SK-N-MC (cell line): ENCODE measurements at regions not wholly inside any gene's neighbourhood (a gene's known extent, or its start where the extent isn't known, plus 50 kb on each side); places are given as distances from the start of the nearest gene placed in this dataset.

ENCODE experiments used
- DNase-seq: peaks from one replicate; pipeline ENCODE4 v3.0.0-alpha.2; 2011; ENCODE audit warnings: low read depth, low spot score
- H3K27ac ChIP-seq: fragments of 200-600 bp; sonication (generic); 2 replicates; pipeline ENCODE4 v1.5.1; 2016; ENCODE audit warnings: mixed run types
- H3K36me3 ChIP-seq: fragments of 200-600 bp; sonication (generic); 2 replicates; pipeline ENCODE4 v1.6.1; 2017; ENCODE audit warnings: antibody characterized with exemption, low read length, mixed read lengths; ENCODE audit not compliant: insufficient read depth
- H3K4me3 ChIP-seq: fragments of 200-600 bp; sonication (generic); 2 replicates; pipeline ENCODE4 v1.5.1; 2016
- H3K9ac ChIP-seq: fragments of 200-600 bp; sonication (generic); 2 replicates; pipeline ENCODE4 v1.8.0; 2017; ENCODE audit warnings: mixed run types, mixed read lengths; ENCODE audit not compliant: insufficient read length
- H3K9me3 ChIP-seq: fragments of 200-600 bp; sonication (generic); 2 replicates; pipeline ENCODE4 v1.6.1; 2017; ENCODE audit warnings: low read depth, mild to moderate bottlenecking, antibody characterized with exemption, low read length, moderate library complexity, mixed read lengths
- EZH2 ChIP-seq: fragments of 200-600 bp; sonication (generic); IDR thresholded peaks from one replicate; pipeline ENCODE4 v1.6.1; 2017; ENCODE audit warnings: antibody characterized with exemption
- FOXP2 ChIP-seq: optimal IDR thresholded peaks from 2 replicates; pipeline ENCODE3; 2011; ENCODE audit warnings: mild to moderate bottlenecking, moderate library complexity; ENCODE audit not compliant: insufficient read depth; ENCODE audit errors: extremely low read length, control extremely low read depth
- POLR2AphosphoS5 ChIP-seq: IDR thresholded peaks from 2 replicates; pipeline ENCODE4 v1.6.1; 2012; ENCODE audit warnings: mild to moderate bottlenecking, low read depth, low read length, borderline replicate concordance

GRCh38 chr4:143076723-143077122 lies 108.0 kb upstream of the USP38 start:
- TF ChIP-seq FOXP2 (no peak), POLR2AphosphoS5 (no peak), EZH2 (no peak)
- H3K9ac ChIP-seq: no peak overlapping the region
- H3K27ac ChIP-seq: no peak overlapping the region
- no peaks in the 10 kb centered on the region for H3K36me3 ChIP-seq
- no peaks in the 10 kb centered on the region for H3K9me3 ChIP-seq
- no peak for DNase-seq
- no peak overlapping the region for H3K4me3 ChIP-seq

DNA sequence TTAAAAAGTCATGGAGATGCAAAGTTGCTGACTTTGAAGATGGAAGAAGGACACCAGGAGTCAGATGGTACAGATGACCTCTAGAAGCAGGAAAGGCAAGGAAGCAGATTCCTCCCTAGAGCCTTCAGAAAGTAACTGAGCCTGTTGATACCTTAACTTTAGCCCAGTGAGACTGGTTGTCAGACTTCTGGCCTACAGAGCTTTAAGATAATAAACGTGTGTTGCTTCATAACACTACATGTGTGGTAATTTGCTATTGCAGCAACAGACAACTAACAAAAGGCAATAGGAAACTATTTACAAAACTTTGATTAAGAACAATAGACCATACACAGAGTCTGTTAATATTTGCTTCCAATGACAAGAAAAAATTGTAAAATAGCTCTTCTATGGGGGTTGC lies 102.0 kb upstream of the USP38 start:
- no peak overlapping the region for H3K9ac ChIP-seq
- no peaks in the 10 kb centered on the region for H3K9me3 ChIP-seq
- H3K4me3 ChIP-seq: no peak overlapping the region
- no peak for DNase-seq
- no peaks in the 10 kb centered on the region for H3K36me3 ChIP-seq
- no peak overlapping the region for H3K27ac ChIP-seq
- TF ChIP-seq EZH2: no peak
- TF ChIP-seq POLR2AphosphoS5: no peak

DNA sequence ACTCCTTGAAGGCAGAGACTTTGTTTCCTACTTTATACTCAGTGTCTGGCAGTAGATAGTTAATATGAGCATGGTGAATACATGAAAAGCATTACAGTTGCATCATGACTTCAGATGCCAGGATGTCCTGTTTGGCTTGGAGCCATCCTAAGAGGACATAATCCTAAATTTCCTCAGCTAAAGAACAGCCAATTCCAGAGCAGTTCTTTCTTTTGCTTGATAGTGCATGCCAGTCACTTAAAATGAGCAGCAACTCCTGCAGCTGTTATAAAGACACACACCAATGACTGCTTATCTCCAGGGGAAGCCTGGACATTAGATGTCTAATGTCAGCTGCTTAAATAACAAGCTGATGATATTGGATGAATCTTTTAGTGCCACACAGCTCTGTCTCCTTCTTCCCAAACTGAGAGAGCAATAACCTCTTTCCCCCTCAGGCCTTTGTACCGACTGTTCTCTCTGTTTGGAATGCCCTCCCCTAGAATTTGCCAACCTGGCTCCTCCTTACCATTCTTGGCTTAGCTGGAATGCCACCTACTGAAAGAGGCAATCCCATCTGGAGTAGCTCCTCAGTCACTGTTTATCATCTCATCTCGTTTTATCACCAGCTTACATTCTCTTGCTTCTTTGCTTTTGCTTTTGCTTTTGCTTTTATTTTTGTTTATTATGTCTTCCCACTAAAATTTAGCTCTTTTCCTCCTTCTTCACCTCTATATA lies 100.8 kb upstream of the USP38 start:
- DNase-seq: no peak
- no peak for TF ChIP-seq FOXP2
- TF ChIP-seq POLR2AphosphoS5: no peak
- TF ChIP-seq EZH2: no peak
- Histone ChIP-seq H3K27ac (no peak overlapping the region), H3K9me3 (no peaks in the 10 kb centered on the region), H3K9ac (no peak overlapping the region), H3K4me3 (no peak overlapping the region), H3K36me3 (no peaks in the 10 kb centered on the region)

DNA sequence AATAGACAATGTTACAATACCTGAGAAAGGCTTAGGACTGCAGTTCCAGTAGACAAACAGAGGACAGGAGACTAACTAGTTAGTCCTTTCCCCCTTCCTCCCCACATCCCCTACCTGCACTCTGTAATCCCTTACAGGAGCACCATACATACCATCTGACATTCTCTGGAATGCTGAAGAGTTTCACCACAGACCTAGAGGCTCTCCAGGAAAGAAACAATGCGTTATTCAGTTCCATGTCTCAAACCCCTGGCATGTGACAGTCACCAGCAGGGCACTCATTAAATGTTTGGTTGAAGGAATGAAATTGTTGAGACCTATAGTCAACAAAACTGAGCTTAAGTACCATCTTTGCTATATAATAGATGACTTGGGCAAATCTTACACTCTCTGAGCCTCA lies 100.2 kb upstream of the USP38 start:
- Histone ChIP-seq H3K9ac (no peak overlapping the region), H3K36me3 (no peaks in the 10 kb centered on the region), H3K27ac (no peak overlapping the region), H3K9me3 (no peaks in the 10 kb centered on the region), H3K4me3 (no peak overlapping the region)
- no peak for TF ChIP-seq EZH2
- TF ChIP-seq POLR2AphosphoS5: no peak
- TF ChIP-seq FOXP2: no peak
- DNase-seq: no peak

DNA sequence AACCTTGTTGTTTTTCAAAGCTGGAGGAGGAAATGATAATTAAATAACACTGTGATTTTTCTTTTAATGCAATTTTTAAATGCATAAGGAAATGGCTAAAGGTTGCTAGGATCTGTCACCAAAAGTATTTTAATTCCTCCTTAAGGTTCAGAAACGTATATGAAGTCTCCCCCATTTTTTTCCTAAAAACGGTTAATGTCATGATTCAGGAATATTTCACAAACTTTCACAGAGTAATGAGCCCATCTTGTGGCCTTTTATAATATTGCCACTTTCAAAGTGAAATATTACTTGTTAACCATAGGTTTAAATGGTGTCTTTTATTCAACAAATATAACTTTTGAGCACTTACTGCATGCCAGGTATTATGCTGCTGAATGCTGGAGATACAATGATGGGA lies 99.5 kb upstream of the USP38 start:
- DNase-seq: no peak

GRCh38 chr4:143085659-143086058 lies 99.1 kb upstream of the USP38 start:
- no peak overlapping the region for H3K9ac ChIP-seq
- H3K4me3 ChIP-seq: no peak overlapping the region
- no peaks in the 10 kb centered on the region for H3K9me3 ChIP-seq
- no peak for TF ChIP-seq EZH2
- TF ChIP-seq FOXP2: no peak
- no peak for TF ChIP-seq POLR2AphosphoS5
- H3K36me3 ChIP-seq: no peaks in the 10 kb centered on the region
- no peak overlapping the region for H3K27ac ChIP-seq
- DNase-seq: no peak

More for the DNA sequence above, 99.5 kb upstream of the USP38 start:
- Histone ChIP-seq H3K9me3 (no peaks in the 10 kb centered on the region), H3K36me3 (no peaks in the 10 kb centered on the region), H3K4me3 (no peak overlapping the region), H3K9ac (no peak overlapping the region), H3K27ac (no peak overlapping the region)
- no peak for TF ChIP-seq EZH2
- TF ChIP-seq POLR2AphosphoS5: no peak
- TF ChIP-seq FOXP2: no peak

DNA sequence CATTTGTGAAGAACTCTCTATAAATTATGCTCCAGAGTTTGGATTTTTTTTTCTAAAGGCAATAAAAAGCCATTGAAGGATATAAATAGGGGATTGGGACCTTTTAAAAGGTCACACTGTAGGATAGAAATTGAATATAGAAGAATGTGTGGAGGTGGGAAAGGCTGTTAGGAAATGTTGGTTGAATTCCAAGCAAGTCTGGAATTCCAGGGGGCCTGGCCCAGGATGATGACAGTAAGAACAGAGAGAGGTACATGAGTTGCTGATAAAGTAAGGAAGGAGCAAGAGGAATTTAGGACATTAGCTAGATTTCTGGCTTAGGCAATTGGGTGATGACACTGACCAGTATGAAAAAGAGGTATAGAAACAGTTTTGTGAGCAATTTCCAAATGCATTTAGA lies 95.4 kb upstream of the USP38 start:
- no peaks in the 10 kb centered on the region for H3K36me3 ChIP-seq
- DNase-seq: no peak
- no peak overlapping the region for H3K4me3 ChIP-seq
- H3K9me3 ChIP-seq: no peaks in the 10 kb centered on the region
- no peak for TF ChIP-seq EZH2
- no peak for TF ChIP-seq POLR2AphosphoS5
- TF ChIP-seq FOXP2: no peak
- no peak overlapping the region for H3K27ac ChIP-seq
- H3K9ac ChIP-seq: no peak overlapping the region

DNA sequence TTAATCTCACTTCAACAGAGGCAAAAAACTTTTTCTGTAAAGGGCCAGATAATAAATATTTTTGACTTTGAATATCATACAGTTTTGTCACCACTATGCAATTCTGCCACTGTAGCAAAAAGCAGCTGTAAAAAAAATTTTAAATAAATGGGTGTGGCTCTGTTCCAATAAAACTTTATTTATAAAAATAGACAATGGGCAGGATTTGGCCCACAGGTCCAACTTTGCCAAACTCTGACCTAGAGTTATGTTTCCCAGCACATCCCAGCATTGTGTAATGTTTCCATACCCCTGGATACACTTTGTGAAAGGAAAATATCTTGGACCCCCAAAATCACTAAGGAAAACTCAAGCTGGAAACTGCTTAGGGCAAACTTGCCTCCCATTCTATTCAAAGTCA lies 94.9 kb upstream of the USP38 start:
- no peak overlapping the region for H3K9ac ChIP-seq
- DNase-seq: no peak
- no peaks in the 10 kb centered on the region for H3K9me3 ChIP-seq
- no peaks in the 10 kb centered on the region for H3K36me3 ChIP-seq
- no peak overlapping the region for H3K27ac ChIP-seq
- no peak overlapping the region for H3K4me3 ChIP-seq
- no peak for TF ChIP-seq POLR2AphosphoS5
- no peak for TF ChIP-seq FOXP2
- no peak for TF ChIP-seq EZH2

GRCh38 chr4:143091862-143092261 lies 92.9 kb upstream of the USP38 start:
- no peak overlapping the region for H3K4me3 ChIP-seq
- TF ChIP-seq FOXP2: no peak
- no peak for TF ChIP-seq EZH2
- no peak for TF ChIP-seq POLR2AphosphoS5

More at GRCh38 chr4:143091862-143092261, 92.9 kb upstream of the USP38 start:
- no peaks in the 10 kb centered on the region for H3K36me3 ChIP-seq
- H3K9me3 ChIP-seq: no peaks in the 10 kb centered on the region
- H3K9ac ChIP-seq: no peak overlapping the region
- DNase-seq: no peak
- no peak overlapping the region for H3K27ac ChIP-seq
